ENCODE measurements at regions not wholly inside any gene's neighbourhood (a gene's known extent, or its start where the extent isn't known, plus 50 kb on each side); places are given as distances from the start of the nearest gene placed in this dataset.

DNA sequence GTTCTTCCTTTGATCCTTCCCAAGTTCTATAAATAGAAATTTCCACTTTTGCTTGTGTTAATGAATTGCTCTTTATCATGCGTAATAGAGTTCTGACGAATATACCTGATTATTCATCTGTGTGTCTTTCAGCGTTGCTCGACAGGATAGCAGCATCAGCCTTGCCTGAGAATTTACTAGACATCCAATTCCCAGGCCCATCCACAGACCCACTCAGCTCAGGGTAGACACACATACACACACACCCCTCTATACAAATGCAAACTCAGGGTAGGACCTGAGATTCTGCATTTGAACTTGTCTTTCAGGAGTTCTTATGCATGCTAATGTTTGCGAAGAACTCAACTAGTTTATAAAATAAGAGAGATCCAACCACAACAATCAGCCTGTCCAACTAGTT is 343.4 kb upstream of the GYPC start:
- no peak for DNase-seq
- H3K36me3 Mint-ChIP-seq (ENCODE audit: low read depth): 0 out of 2 replicates have a peak, but pooled peaks cover 4% of the 10 kb centered on the region
- 0 out of 2 replicates have a peak, but pooled peaks cover 1% of the 10 kb centered on the region for H3K27me3 Mint-ChIP-seq (ENCODE audit: insufficient read depth)
- H3K4me3 Mint-ChIP-seq: no peak overlapping the region
- H3K27ac Mint-ChIP-seq: no peak overlapping the region
- H3K4me1 Mint-ChIP-seq (ENCODE audit: low read depth): no peaks in the 10 kb centered on the region
- H3K9me3 Mint-ChIP-seq: peaks cover 26% of the 10 kb centered on the region
- TF ChIP-seq, protein P1, sequence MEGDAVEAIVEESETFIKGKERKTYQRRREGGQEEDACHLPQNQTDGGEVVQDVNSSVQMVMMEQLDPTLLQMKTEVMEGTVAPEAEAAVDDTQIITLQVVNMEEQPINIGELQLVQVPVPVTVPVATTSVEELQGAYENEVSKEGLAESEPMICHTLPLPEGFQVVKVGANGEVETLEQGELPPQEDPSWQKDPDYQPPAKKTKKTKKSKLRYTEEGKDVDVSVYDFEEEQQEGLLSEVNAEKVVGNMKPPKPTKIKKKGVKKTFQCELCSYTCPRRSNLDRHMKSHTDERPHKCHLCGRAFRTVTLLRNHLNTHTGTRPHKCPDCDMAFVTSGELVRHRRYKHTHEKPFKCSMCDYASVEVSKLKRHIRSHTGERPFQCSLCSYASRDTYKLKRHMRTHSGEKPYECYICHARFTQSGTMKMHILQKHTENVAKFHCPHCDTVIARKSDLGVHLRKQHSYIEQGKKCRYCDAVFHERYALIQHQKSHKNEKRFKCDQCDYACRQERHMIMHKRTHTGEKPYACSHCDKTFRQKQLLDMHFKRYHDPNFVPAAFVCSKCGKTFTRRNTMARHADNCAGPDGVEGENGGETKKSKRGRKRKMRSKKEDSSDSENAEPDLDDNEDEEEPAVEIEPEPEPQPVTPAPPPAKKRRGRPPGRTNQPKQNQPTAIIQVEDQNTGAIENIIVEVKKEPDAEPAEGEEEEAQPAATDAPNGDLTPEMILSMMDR (IDR thresholded peaks at IDR 0.05): no peak

DNA sequence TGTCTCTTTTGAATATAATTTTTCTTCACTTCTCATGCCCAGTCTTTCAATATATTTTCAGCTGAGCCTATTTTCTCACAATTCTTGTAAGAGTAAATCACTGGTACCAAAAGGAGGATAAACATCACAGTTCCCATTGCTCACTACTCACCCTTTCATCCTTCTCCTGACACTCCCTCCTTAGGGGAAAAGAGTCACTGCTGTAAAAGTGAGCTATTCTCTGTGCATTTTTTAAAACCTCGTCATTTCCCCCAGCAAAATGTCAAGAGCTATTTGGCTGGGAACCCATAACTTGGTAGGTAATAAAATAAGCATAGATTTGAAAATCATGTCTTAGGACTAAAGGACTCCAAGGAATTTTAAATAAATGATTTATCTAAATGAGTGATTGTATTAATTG is 340.1 kb upstream of the GYPC start:
- H3K4me3 Mint-ChIP-seq: no peak overlapping the region

DNA sequence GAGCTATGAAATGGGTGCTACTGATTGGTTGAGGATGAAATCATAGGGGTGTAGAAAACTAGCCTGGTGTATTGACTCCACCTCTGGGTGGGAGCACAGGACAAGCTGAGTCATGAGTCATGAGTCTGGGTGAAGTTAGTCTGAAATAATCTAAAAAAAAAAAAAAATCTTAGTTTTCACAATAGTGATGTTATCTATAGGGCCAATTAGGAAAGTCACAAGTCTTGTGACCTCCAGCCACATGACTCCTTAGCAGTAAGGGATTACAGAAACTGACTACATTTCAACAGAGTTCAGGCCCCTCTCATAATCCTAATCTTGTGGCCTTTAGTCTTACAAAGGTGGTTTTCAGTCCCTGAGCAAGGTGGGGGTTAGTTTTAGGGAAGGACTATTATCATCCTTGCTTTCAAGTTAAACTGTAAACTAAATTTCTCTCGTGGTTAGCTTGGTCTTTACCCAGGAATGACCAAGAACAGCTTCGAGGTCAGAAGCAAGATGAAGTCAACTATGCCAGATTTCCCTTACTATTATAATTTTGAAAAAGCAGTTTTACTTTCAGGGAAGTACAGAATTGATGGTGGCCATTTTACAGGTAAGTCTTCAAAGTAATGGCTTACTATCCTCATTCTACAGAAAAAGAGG is 338.0 kb upstream of the GYPC start:
- Mint-ChIP-seq H3K4me1 (ENCODE audit: low read depth) (no peaks in the 10 kb centered on the region), H3K36me3 (ENCODE audit: low read depth) (peaks cover 8% of the 10 kb centered on the region; the same call in 1 of the 2 replicates), H3K9me3 (peaks cover 27% of the 10 kb centered on the region), H3K27me3 (ENCODE audit: insufficient read depth) (0 out of 2 replicates have a peak, but pooled peaks cover 1% of the 10 kb centered on the region), H3K4me3 (no peak overlapping the region), H3K27ac (no peak overlapping the region)
- TF ChIP-seq, protein P1 (IDR thresholded peaks at IDR 0.05): no peak
- DNase-seq: no peak

More for the DNA sequence above, 340.1 kb upstream of the GYPC start:
- TF ChIP-seq, protein P1 (IDR thresholded peaks at IDR 0.05): no peak
- no peak for DNase-seq
- Mint-ChIP-seq H3K9me3 (peaks cover 27% of the 10 kb centered on the region), H3K27me3 (ENCODE audit: insufficient read depth) (0 out of 2 replicates have a peak, but pooled peaks cover 1% of the 10 kb centered on the region), H3K4me1 (ENCODE audit: low read depth) (no peaks in the 10 kb centered on the region), H3K27ac (no peak overlapping the region), H3K36me3 (ENCODE audit: low read depth) (peaks cover 8% of the 10 kb centered on the region; the same call in 1 of the 2 replicates)

DNA sequence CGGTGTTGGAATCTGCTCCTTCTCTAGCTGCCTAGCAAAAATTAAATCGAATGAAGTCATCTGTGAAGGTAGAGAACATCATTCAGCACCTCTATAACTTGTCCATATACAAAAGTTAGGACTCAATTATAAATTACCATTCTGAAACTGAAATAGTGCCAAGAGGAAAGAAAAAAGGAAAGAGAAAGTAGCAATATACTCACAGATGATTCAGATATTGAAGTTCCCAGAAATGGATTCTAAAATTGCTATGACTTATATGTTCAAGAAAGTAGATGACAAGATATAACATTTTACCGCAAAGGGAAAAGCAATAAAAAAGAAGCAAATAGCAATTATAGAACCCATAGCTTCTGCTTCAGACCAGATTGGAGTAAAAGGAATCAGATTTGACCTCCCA is 333.6 kb upstream of the GYPC start:
- peaks cover 1% of the 10 kb centered on the region; the same call in 1 of the 2 replicates for H3K27me3 Mint-ChIP-seq (ENCODE audit: insufficient read depth)
- peaks cover 4% of the 10 kb centered on the region; the same call in 1 of the 2 replicates for H3K36me3 Mint-ChIP-seq (ENCODE audit: low read depth)
- TF ChIP-seq, protein P1 (IDR thresholded peaks at IDR 0.05): no peak
- H3K4me1 Mint-ChIP-seq (ENCODE audit: low read depth): no peaks in the 10 kb centered on the region
- H3K9me3 Mint-ChIP-seq: peaks cover 17% of the 10 kb centered on the region
- no peak for DNase-seq
- no peak overlapping the region for H3K4me3 Mint-ChIP-seq
- no peak overlapping the region for H3K27ac Mint-ChIP-seq

DNA sequence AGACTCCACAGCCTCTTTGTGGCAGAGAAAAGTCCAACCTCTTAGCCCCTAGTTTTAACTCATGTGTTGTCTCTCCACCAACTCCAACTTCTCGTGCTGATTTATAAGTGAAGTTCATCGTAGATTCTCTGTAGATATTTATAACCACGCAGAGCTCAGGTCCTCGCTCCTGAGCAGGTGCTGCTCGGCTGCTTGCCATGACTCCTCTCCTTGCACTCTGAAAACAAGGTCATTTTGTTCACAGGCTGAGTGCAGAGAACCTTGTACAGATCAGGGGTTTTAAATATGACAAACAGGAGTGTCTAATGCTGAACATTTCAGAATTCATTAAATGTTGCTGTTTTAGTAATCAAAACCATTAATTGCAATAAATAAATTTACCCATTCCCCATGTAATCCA is 330.8 kb upstream of the GYPC start:
- Mint-ChIP-seq H3K4me1 (ENCODE audit: low read depth) (no peaks in the 10 kb centered on the region), H3K36me3 (ENCODE audit: low read depth) (no peaks in the 10 kb centered on the region)

More for the DNA sequence above, 330.8 kb upstream of the GYPC start:
- no peak for DNase-seq
- Mint-ChIP-seq H3K27ac (no peak overlapping the region), H3K4me3 (no peak overlapping the region), H3K9me3 (peaks cover 14% of the 10 kb centered on the region), H3K27me3 (ENCODE audit: insufficient read depth) (peaks cover 1% of the 10 kb centered on the region)
- TF ChIP-seq, protein P1 (IDR thresholded peaks at IDR 0.05): no peak
